Activated B cell treated with CpG ODN at 0.5 μM for 24 hours (primary cell): ENCODE measurements at regions not wholly inside any gene's neighbourhood (a gene's known extent, or its start where the extent isn't known, plus 50 kb on each side); places are given as distances from the start of the nearest gene placed in this dataset.

Experiments
- ATAC-seq: fragments of 200-7000 bp; cut with Tn5 transposase; one replicate; pipeline ENCODE4 v1.10.0; 2021; ENCODE audit warnings: low read depth, mild to moderate bottlenecking, moderate library complexity
- CTCF ChIA-PET: fragments of 350-600 bp; sonication (Branson Sonifier 250); formaldehyde crosslinking; loops from one replicate; lab custom pipeline; 2021; ENCODE audit warnings: antibody characterized with exemption; lab: Charles Lee
- POLR2A ChIA-PET: fragments of 350-600 bp; sonication (Branson Sonifier 250); formaldehyde crosslinking; loops from one replicate; lab custom pipeline; 2021; ENCODE audit warnings: antibody characterized with exemption; lab: Charles Lee
- DNase-seq: peaks from one replicate; pipeline ENCODE4 v3.0.0; 2022
- H3K27ac Mint-ChIP-seq: one replicate; pipeline ENCODE4 v1.8.0; 2020; ENCODE audit warnings: mixed read lengths
- H3K27me3 Mint-ChIP-seq: one replicate; pipeline ENCODE4 v1.8.0; 2021; ENCODE audit warnings: mixed read lengths
- H3K36me3 Mint-ChIP-seq: one replicate; pipeline ENCODE4 v1.8.0; 2021; ENCODE audit warnings: low read depth, mixed read lengths
- H3K4me1 Mint-ChIP-seq: one replicate; pipeline ENCODE4 v1.8.0; 2021; ENCODE audit warnings: mixed read lengths
- H3K4me3 Mint-ChIP-seq: one replicate; pipeline ENCODE4 v1.8.0; 2020; ENCODE audit warnings: mild to moderate bottlenecking, mixed read lengths
- H3K9me3 Mint-ChIP-seq: one replicate; pipeline ENCODE4 v1.8.0; 2020; ENCODE audit warnings: mixed read lengths
- intact Hi-C: fragments of 100-400 bp; cut with micrococcal nuclease; formaldehyde crosslinking; loops from one replicate; pipeline ENCODE4 v1.15.1; 2024
- TF ChIP-seq, protein P1 (sequence below): fragments of 200-600 bp; IDR thresholded peaks from one replicate; pipeline ENCODE4 v1.8.0; 2022; ENCODE audit warnings: antibody characterized with exemption, mild to moderate bottlenecking

- ATAC-seq = no peak
- POLR2A ChIA-PET = no interaction called here
Measured at GRCh38 chr4:132605551-132605950, 543.5 kb upstream of the PCDH10 start.

DNA sequence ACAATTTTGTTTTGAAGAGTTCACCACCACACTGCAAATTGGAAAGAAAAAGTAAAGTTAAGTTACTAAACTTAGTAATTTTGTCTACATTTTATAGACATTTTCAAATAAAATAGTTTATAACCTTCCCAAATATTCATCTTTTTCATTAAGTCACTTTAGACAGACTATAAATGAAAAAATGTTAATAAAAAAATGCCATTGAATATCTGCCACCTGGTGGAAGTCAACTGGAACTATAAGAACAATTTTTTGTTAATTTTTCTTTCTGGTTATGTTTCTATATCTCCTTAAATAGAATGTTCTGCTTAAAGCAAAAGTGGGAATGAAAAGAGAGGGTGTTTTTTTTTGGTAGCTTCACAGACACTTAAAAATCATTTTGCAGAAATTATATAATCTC, 534.4 kb upstream of the PCDH10 start:
- Mint-ChIP-seq H3K27me3 (no peaks in the 10 kb centered on the region), H3K4me1 (no peaks in the 10 kb centered on the region), H3K27ac (no peak overlapping the region), H3K4me3 (no peak overlapping the region), H3K36me3 (no peaks in the 10 kb centered on the region), H3K9me3 (peaks cover 15% of the 10 kb centered on the region)
- no peak for DNase-seq
- TF ChIP-seq, protein P1, sequence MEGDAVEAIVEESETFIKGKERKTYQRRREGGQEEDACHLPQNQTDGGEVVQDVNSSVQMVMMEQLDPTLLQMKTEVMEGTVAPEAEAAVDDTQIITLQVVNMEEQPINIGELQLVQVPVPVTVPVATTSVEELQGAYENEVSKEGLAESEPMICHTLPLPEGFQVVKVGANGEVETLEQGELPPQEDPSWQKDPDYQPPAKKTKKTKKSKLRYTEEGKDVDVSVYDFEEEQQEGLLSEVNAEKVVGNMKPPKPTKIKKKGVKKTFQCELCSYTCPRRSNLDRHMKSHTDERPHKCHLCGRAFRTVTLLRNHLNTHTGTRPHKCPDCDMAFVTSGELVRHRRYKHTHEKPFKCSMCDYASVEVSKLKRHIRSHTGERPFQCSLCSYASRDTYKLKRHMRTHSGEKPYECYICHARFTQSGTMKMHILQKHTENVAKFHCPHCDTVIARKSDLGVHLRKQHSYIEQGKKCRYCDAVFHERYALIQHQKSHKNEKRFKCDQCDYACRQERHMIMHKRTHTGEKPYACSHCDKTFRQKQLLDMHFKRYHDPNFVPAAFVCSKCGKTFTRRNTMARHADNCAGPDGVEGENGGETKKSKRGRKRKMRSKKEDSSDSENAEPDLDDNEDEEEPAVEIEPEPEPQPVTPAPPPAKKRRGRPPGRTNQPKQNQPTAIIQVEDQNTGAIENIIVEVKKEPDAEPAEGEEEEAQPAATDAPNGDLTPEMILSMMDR = no peak
- no peak for ATAC-seq
- intact Hi-C loops = no loop called here
- ChIA-PET POLR2A (no interaction called here), CTCF (no interaction called here)

More at GRCh38 chr4:132605551-132605950, 543.5 kb upstream of the PCDH10 start:
- Mint-ChIP-seq H3K27ac (no peak overlapping the region), H3K4me3 (no peak overlapping the region), H3K4me1 (no peaks in the 10 kb centered on the region), H3K9me3 (peaks cover 5% of the 10 kb centered on the region), H3K36me3 (no peaks in the 10 kb centered on the region), H3K27me3 (no peaks in the 10 kb centered on the region)
- CTCF ChIA-PET = no interaction called here
- TF ChIP-seq, protein P1 = no peak
- intact Hi-C loops = no loop called here
- no peak for DNase-seq

DNA sequence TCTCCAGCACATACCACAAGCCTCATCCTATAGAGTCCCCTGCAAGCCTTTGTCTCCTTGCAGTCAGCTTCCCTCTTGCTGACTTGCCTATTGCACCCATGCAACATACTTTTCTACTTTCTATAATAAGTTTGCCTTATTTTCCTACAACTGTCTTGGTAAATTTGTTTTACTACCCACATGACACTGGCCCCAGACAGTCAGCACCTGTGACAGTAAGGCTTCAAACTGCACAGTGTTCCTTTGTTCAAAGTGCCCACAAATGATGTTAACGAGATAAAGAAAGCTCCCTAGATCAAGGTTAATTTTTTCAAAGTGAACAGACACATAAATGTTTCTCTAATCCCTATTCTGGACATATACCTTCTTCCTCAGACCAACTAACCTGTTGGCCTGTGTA, 529.1 kb upstream of the PCDH10 start:
- ChIA-PET CTCF (no interaction called here), POLR2A (no interaction called here)
- intact Hi-C loops = no loop called here
- Mint-ChIP-seq H3K4me3 (no peak overlapping the region), H3K9me3 (peaks cover 24% of the 10 kb centered on the region), H3K4me1 (no peaks in the 10 kb centered on the region), H3K36me3 (no peaks in the 10 kb centered on the region), H3K27me3 (no peaks in the 10 kb centered on the region), H3K27ac (no peak overlapping the region)
- DNase-seq (no peak), ATAC-seq (no peak)
- TF ChIP-seq, protein P1 = no peak

DNA sequence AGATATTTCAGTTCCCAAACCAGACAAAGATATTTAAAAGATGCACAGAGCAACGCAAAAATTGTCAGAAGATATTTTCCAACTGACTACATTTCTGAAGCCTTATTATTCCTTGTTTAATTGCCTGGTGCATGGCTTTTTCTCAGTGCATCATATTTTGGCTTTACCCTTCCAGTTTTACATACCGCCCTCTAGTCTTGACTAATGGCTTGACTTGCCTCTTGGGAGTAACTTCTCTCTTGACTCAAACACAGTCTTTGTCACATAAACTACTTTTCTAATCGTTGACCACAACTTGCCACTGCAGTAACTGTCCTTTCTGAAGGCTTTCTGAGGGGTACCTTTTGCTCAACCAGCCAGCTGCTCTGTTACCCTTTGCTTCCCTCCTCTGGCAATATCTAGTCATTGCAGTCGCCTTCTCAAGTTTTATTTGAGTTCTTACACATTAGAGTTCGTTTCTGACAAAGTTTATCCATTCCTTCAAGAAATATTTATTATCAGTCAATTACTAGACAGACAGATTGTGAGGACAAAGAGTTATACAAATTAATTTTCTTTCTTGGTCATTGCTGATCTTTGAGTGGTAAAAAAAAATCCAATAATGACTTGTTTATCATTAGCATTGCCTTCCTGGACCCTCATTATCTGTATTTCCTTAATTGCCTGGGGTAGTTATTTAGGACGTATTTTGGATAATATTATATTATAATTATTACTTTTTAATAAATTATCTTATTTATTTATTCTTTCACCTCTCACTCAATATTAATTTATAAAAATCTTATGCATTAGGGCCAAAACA, 506.9 kb upstream of the PCDH10 start:
- no peak overlapping the region for H3K4me3 Mint-ChIP-seq
- POLR2A ChIA-PET = no interaction called here
- no peaks in the 10 kb centered on the region for H3K27me3 Mint-ChIP-seq
- H3K36me3 Mint-ChIP-seq = no peaks in the 10 kb centered on the region
- TF ChIP-seq, protein P1 = no peak
- H3K4me1 Mint-ChIP-seq = no peaks in the 10 kb centered on the region
- H3K9me3 Mint-ChIP-seq = peaks cover 1% of the 10 kb centered on the region
- no peak for ATAC-seq
- CTCF ChIA-PET = interaction anchor here (0.7 kb wide), 1 partner anchor 114 kb away, joined by 3 read pairs; no protein-coding TSS in a partner anchor
- no peak overlapping the region for H3K27ac Mint-ChIP-seq
- intact Hi-C loops = no loop called here
- no peak for DNase-seq

DNA sequence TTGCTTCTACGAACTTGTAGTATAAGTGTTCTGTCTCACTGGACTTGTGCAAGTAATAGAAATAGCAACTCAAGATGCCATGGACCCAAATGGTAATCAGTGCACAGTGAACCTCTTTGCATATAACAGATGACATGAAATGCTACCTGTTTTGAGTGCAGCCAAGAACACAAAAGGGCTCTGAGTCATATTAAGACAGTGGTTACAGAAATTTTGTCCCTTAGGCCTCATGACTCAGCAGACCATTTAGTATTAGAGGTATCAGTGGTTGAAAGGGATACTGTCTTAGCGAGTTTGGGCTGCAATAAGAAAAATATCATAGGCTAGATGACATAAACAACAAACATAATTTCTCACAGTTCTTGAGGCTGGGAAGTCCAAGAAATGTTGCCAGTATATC, 502.9 kb upstream of the PCDH10 start:
- Mint-ChIP-seq H3K9me3 (peaks cover under 1% of the 10 kb centered on the region), H3K27ac (no peak overlapping the region)
- POLR2A ChIA-PET = no interaction called here

More for the DNA sequence above, 502.9 kb upstream of the PCDH10 start:
- no peak for DNase-seq
- intact Hi-C loops = no loop called here
- Mint-ChIP-seq H3K27me3 (no peaks in the 10 kb centered on the region), H3K36me3 (no peaks in the 10 kb centered on the region), H3K4me3 (no peak overlapping the region), H3K4me1 (no peaks in the 10 kb centered on the region)
- TF ChIP-seq, protein P1 = no peak
- no peak for ATAC-seq
- CTCF ChIA-PET = no interaction called here
